Trophoblast cell (in vitro differentiated cells and primary cell): ENCODE measurements at regions not wholly inside any gene's neighbourhood (a gene's known extent, or its start where the extent isn't known, plus 50 kb on each side); places are given as distances from the start of the nearest gene placed in this dataset.
A peak's percentile ranks its signal among the peaks of the same experiment; 100 is the strongest.

Experiments used
- DNase-seq, 2 donors: peaks; one replicate each; pipeline ENCODE4 v3.0.0-alpha.2; 2016
- H2AFZ ChIP-seq: 2 replicates; pipeline ENCODE4 v1.6.1; 2013; ENCODE audit warnings: low read length, moderate library complexity, mild to moderate bottlenecking; ENCODE audit not compliant: insufficient read depth, poor library complexity
- H2AK5ac ChIP-seq: 2 replicates; pipeline ENCODE4 v1.6.1; 2013; ENCODE audit warnings: mild to moderate bottlenecking, low read length
- H2BK120ac ChIP-seq: 2 replicates; pipeline ENCODE4 v1.6.1; 2013; ENCODE audit warnings: low read length, mild to moderate bottlenecking, moderate library complexity; ENCODE audit not compliant: insufficient read depth, poor library complexity
- H2BK12ac ChIP-seq: 2 replicates; pipeline ENCODE4 v1.6.1; 2013; ENCODE audit warnings: mild to moderate bottlenecking, low read length, moderate library complexity
- H2BK5ac ChIP-seq: 2 replicates; pipeline ENCODE4 v1.6.1; 2013; ENCODE audit warnings: low read length, low read depth, moderate library complexity, mild to moderate bottlenecking; ENCODE audit not compliant: poor library complexity
- H3K14ac ChIP-seq: 2 replicates; pipeline ENCODE4 v1.6.1; 2013; ENCODE audit warnings: mild to moderate bottlenecking, low read length
- H3K18ac ChIP-seq: 2 replicates; pipeline ENCODE4 v1.6.1; 2013; ENCODE audit warnings: mild to moderate bottlenecking, low read length
- H3K23ac ChIP-seq: 2 replicates; pipeline ENCODE4 v1.6.1; 2013; ENCODE audit warnings: low read length
- H3K27ac ChIP-seq: 2 replicates; pipeline ENCODE4 v1.5.1; 2013; ENCODE audit warnings: low read depth, mild to moderate bottlenecking, inconsistent platforms, low read length, moderate library complexity
- H3K27me3 ChIP-seq: 2 replicates; pipeline ENCODE4 v1.6.1; 2013; ENCODE audit warnings: inconsistent platforms, mild to moderate bottlenecking, low read length, moderate library complexity; ENCODE audit not compliant: insufficient read depth
- H3K36me3 ChIP-seq, 2 experiments: 1 replicate in 1 of 2; 2 replicates in 1 of 2; pipeline ENCODE4 v1.6.1; 2013; ENCODE audit warnings: low read length in 2 of 2, mild to moderate bottlenecking in 2 of 2, moderate library complexity in 1 of 2; ENCODE audit not compliant: insufficient read depth in 2 of 2, control insufficient read depth in 1 of 2
- H3K4ac ChIP-seq: 2 replicates; pipeline ENCODE4 v1.6.1; 2013; ENCODE audit warnings: low read depth, mild to moderate bottlenecking, low read length, moderate library complexity
- H3K4me1 ChIP-seq, 2 experiments: 1 replicate in 1 of 2; 2 replicates in 1 of 2; pipeline ENCODE4 v1.6.1; 2013; ENCODE audit warnings: low read length in 2 of 2, mild to moderate bottlenecking in 2 of 2, moderate library complexity in 1 of 2; ENCODE audit not compliant: insufficient read depth in 2 of 2, control insufficient read depth in 1 of 2
- H3K4me2 ChIP-seq: 2 replicates; pipeline ENCODE4 v1.6.1; 2013; ENCODE audit warnings: inconsistent platforms, mild to moderate bottlenecking, low read length, moderate library complexity
- H3K4me3 ChIP-seq: 2 replicates; pipeline ENCODE4 v1.5.1; 2013; ENCODE audit warnings: mild to moderate bottlenecking, low read depth, low read length, inconsistent platforms
- H3K79me1 ChIP-seq: one replicate; pipeline ENCODE4 v1.6.1; 2013; ENCODE audit warnings: low read length
- H3K79me2 ChIP-seq: 2 replicates; pipeline ENCODE4 v1.6.1; 2013; ENCODE audit warnings: low read length, mild to moderate bottlenecking; ENCODE audit not compliant: control insufficient read depth, insufficient read depth, poor library complexity
- H3K9ac ChIP-seq: 2 replicates; pipeline ENCODE4 v1.6.1; 2013; ENCODE audit warnings: mild to moderate bottlenecking, low read length
- H3K9me3 ChIP-seq: 2 replicates; pipeline ENCODE4 v1.6.1; 2013; ENCODE audit warnings: low read depth, mild to moderate bottlenecking, control low read depth, inconsistent platforms, low read length; ENCODE audit not compliant: insufficient read depth
- H4K12ac ChIP-seq: 2 replicates; pipeline ENCODE4 v1.6.1; 2013; ENCODE audit warnings: low read depth, mild to moderate bottlenecking, low read length, moderate library complexity
- H4K8ac ChIP-seq: 2 replicates; pipeline ENCODE4 v1.6.1; 2013; ENCODE audit warnings: low read depth, mild to moderate bottlenecking, low read length, moderate library complexity
- H4K91ac ChIP-seq: one replicate; pipeline ENCODE4 v1.6.1; 2013; ENCODE audit warnings: low read depth, mild to moderate bottlenecking, low read length, moderate library complexity
- WGBS: extraction: QIAGEN DNeasy Blood & Tissue Kit; methylation state at CpG from one replicate; pipeline ENCODE4 v1.1.7; 2013; ENCODE audit warnings: missing lambda C conversion rate; ENCODE audit not compliant: insufficient read length, insufficient coverage; ENCODE audit errors: extremely low coverage; 5-methylcytosine and 5-hydroxymethylcytosine counted together

- Histone ChIP-seq H3K79me1 (no peaks in the 10 kb centered on the region), H3K4ac (no peak overlapping the region), H2AFZ (no peak overlapping the region), H2BK120ac (no peak overlapping the region), H3K79me2 (no peaks in the 10 kb centered on the region), H4K8ac (no peak overlapping the region), H2AK5ac (no peak overlapping the region), H3K23ac (no peak overlapping the region), H4K91ac (no peak overlapping the region), H3K9me3 (no peaks in the 10 kb centered on the region), H3K27ac (no peak overlapping the region), H4K12ac (no peak overlapping the region), H3K18ac (no peak overlapping the region), H3K36me3 (no peaks in the 10 kb centered on the region), H3K4me3 (no peak overlapping the region), H3K14ac (no peak overlapping the region), H3K9ac (no peak overlapping the region), H3K4me2 (no peak overlapping the region), H2BK5ac (no peak overlapping the region), H3K4me1 (no peaks in the 10 kb centered on the region), H3K27me3 (no peaks in the 10 kb centered on the region), H2BK12ac (no peak overlapping the region)
- no CpG with 5 or more reads among the region's 2 CpGs for WGBS
- DNase-seq = peak in 1 of 2 donors; percentile 16
Observed at GRCh38 chr7:88429382-88429781, 122.7 kb upstream of the STEAP4 start.

- whole genome bisulfite sequencing = no CpG with 5 or more reads among the region's 5 CpGs
- no peaks in the 10 kb centered on the region for H3K27me3 ChIP-seq
- H2AFZ ChIP-seq = no peak overlapping the region
- no peak overlapping the region for H2BK12ac ChIP-seq
- no peak overlapping the region for H3K27ac ChIP-seq
- H2BK120ac ChIP-seq = no peak overlapping the region
- no peak overlapping the region for H4K8ac ChIP-seq
- no peaks in the 10 kb centered on the region for H3K4me1 ChIP-seq
- no peak overlapping the region for H3K4me3 ChIP-seq
- no peak overlapping the region for H3K18ac ChIP-seq
- no peaks in the 10 kb centered on the region for H3K36me3 ChIP-seq
- no peak for DNase-seq
- H3K4ac ChIP-seq = no peak overlapping the region
- no peak overlapping the region for H3K14ac ChIP-seq
- no peak overlapping the region for H2AK5ac ChIP-seq
- no peaks in the 10 kb centered on the region for H3K79me1 ChIP-seq
- H2BK5ac ChIP-seq = no peak overlapping the region
- H3K4me2 ChIP-seq = no peak overlapping the region
- no peak overlapping the region for H4K12ac ChIP-seq
- H4K91ac ChIP-seq = no peak overlapping the region
- H3K79me2 ChIP-seq = no peaks in the 10 kb centered on the region
- no peak overlapping the region for H3K23ac ChIP-seq
- no peaks in the 10 kb centered on the region for H3K9me3 ChIP-seq
- H3K9ac ChIP-seq = no peak overlapping the region
Observed at GRCh38 chr7:88402529-88402928, 95.8 kb upstream of the STEAP4 start.

DNA sequence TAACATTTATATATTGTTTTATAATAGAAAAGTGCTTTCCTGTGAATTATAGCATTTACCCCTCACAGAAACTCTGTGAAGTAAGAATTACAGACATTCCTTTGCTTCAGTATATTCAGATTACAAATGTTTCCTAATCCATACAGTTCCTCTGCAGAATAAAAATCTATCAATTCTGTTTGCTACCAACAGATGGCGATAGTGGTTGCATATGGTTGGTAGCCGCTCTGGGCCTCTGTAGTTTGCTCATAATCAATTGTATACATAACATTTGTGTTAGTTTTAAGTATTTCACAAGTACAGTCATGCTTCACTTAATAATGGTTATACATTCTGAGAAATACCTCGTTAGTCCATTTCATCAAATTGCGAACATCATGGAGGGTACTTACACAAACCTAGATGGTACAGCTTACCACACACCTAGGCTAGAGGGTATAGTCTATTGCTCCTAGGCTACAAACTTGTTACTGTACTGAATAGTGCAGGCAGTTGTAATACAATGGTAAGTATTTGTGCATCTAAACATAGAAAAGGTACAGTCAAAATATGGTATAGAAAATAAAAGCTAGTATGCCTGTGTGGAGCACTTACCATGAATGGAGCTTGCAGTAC is 94.4 kb upstream of the STEAP4 start:
- no peak overlapping the region for H2AK5ac ChIP-seq
- WGBS = no CpG with 5 or more reads among the region's 4 CpGs
- no peaks in the 10 kb centered on the region for H3K9me3 ChIP-seq
- no peak overlapping the region for H4K8ac ChIP-seq
- no peak overlapping the region for H2AFZ ChIP-seq
- H4K91ac ChIP-seq = no peak overlapping the region
- no peak overlapping the region for H4K12ac ChIP-seq
- H2BK120ac ChIP-seq = no peak overlapping the region
- no peaks in the 10 kb centered on the region for H3K36me3 ChIP-seq
- H3K4me3 ChIP-seq = no peak overlapping the region
- H3K79me1 ChIP-seq = no peaks in the 10 kb centered on the region
- no peaks in the 10 kb centered on the region for H3K27me3 ChIP-seq
- H3K9ac ChIP-seq = no peak overlapping the region
- H3K23ac ChIP-seq = no peak overlapping the region
- peak in 1 of 2 donors; percentile 52 for DNase-seq
- H2BK5ac ChIP-seq = no peak overlapping the region
- H3K4me2 ChIP-seq = no peak overlapping the region
- no peak overlapping the region for H3K4ac ChIP-seq
- H3K79me2 ChIP-seq = no peaks in the 10 kb centered on the region
- H3K18ac ChIP-seq = no peak overlapping the region
- H3K4me1 ChIP-seq = no peaks in the 10 kb centered on the region
- H3K14ac ChIP-seq = no peak overlapping the region
- H3K27ac ChIP-seq = no peak overlapping the region
- H2BK12ac ChIP-seq = no peak overlapping the region

GRCh38 chr7:88399696-88400240 is 93.1 kb upstream of the STEAP4 start:
- H4K8ac ChIP-seq = no peak overlapping the region
- no peak overlapping the region for H3K23ac ChIP-seq
- H2AFZ ChIP-seq = no peak overlapping the region
- no peaks in the 10 kb centered on the region for H3K27me3 ChIP-seq
- no peak overlapping the region for H2AK5ac ChIP-seq
- H3K9ac ChIP-seq = no peak overlapping the region
- no peak overlapping the region for H4K12ac ChIP-seq
- H3K14ac ChIP-seq = no peak overlapping the region
- no peak overlapping the region for H3K18ac ChIP-seq
- H4K91ac ChIP-seq = no peak overlapping the region
- no peaks in the 10 kb centered on the region for H3K79me2 ChIP-seq
- H3K4me2 ChIP-seq = no peak overlapping the region
- H3K79me1 ChIP-seq = no peaks in the 10 kb centered on the region
- H3K9me3 ChIP-seq = no peaks in the 10 kb centered on the region
- H2BK12ac ChIP-seq = no peak overlapping the region
- H3K4ac ChIP-seq = no peak overlapping the region
- no peak overlapping the region for H2BK5ac ChIP-seq
- WGBS = no CpG with 5 or more reads among the region's 5 CpGs
- H3K4me1 ChIP-seq = no peaks in the 10 kb centered on the region
- no peak overlapping the region for H3K27ac ChIP-seq
- no peak overlapping the region for H2BK120ac ChIP-seq
- H3K4me3 ChIP-seq = no peak overlapping the region
- no peak for DNase-seq
- H3K36me3 ChIP-seq = no peaks in the 10 kb centered on the region
